ENCODE measurements at regions not wholly inside any gene's neighbourhood (a gene's known extent, or its start where the extent isn't known, plus 50 kb on each side); places are given as distances from the start of the nearest gene placed in this dataset.

DNA sequence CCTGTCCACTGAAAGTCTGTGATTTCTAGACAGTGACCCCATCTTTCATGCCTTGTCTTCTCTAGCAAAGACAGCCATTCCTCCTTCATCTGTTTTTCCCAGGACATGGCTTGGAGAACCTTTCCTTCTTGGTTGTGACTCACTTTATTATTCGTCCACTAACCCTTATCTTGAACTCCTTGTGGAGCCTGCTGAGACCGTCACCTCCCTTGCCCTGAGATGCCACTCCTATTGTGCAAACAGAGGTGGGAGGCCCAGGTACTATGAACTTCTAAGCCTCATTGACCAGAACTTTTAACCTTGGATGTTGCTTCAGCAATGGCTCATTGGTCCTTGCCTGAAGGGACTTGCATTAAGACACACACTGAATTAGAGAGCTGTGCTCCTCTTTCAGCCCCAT, 117.5 kb downstream of the FOXD2 start:
- H3K4me3 Mint-ChIP-seq, result no peak overlapping the region
- H3K36me3 Mint-ChIP-seq, result no peaks in the 10 kb centered on the region
- CTCF ChIA-PET, result interaction anchor here (0.7 kb wide), 1 partner anchor 118 kb away, joined by 3 read pairs; the partner anchor contains the start of gene FOXD2
- POLR2A ChIA-PET, result no interaction called here
- H3K27ac Mint-ChIP-seq, result no peak overlapping the region
- TF ChIP-seq, protein P1, sequence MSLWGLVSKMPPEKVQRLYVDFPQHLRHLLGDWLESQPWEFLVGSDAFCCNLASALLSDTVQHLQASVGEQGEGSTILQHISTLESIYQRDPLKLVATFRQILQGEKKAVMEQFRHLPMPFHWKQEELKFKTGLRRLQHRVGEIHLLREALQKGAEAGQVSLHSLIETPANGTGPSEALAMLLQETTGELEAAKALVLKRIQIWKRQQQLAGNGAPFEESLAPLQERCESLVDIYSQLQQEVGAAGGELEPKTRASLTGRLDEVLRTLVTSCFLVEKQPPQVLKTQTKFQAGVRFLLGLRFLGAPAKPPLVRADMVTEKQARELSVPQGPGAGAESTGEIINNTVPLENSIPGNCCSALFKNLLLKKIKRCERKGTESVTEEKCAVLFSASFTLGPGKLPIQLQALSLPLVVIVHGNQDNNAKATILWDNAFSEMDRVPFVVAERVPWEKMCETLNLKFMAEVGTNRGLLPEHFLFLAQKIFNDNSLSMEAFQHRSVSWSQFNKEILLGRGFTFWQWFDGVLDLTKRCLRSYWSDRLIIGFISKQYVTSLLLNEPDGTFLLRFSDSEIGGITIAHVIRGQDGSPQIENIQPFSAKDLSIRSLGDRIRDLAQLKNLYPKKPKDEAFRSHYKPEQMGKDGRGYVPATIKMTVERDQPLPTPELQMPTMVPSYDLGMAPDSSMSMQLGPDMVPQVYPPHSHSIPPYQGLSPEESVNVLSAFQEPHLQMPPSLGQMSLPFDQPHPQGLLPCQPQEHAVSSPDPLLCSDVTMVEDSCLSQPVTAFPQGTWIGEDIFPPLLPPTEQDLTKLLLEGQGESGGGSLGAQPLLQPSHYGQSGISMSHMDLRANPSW (CRISPR knock-in tag; conservative IDR thresholded peaks at IDR 0.05; ENCODE audit: low read depth), result no peak
- no peak for TF ChIP-seq CDX4 (CRISPR knock-in tag; IDR thresholded peaks at IDR 0.05; ENCODE audit: borderline replicate concordance)
- no peak for TF ChIP-seq CREM (CRISPR knock-in tag; IDR thresholded peaks at IDR 0.05)
- no peak for TF ChIP-seq ZBTB43 (CRISPR knock-in tag; IDR thresholded peaks at IDR 0.05)
- TF ChIP-seq ZNF263 (CRISPR knock-in tag; IDR thresholded peaks at IDR 0.05; ENCODE audit: low read depth), result no peak
- no peak for TF ChIP-seq ZNF317 (CRISPR knock-in tag; IDR thresholded peaks at IDR 0.05; ENCODE audit: borderline replicate concordance, low read depth)
- no peak for TF ChIP-seq PRRX2 (CRISPR knock-in tag; IDR thresholded peaks at IDR 0.05)
- no peak for TF ChIP-seq EMX1 (CRISPR knock-in tag; IDR thresholded peaks at IDR 0.05)
- TF ChIP-seq, protein P2, sequence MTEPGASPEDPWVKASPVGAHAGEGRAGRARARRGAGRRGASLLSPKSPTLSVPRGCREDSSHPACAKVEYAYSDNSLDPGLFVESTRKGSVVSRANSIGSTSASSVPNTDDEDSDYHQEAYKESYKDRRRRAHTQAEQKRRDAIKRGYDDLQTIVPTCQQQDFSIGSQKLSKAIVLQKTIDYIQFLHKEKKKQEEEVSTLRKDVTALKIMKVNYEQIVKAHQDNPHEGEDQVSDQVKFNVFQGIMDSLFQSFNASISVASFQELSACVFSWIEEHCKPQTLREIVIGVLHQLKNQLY (CRISPR knock-in tag; IDR thresholded peaks at IDR 0.05), result no peak
- TF ChIP-seq ZNF281 (CRISPR knock-in tag; IDR thresholded peaks at IDR 0.05), result no peak
- TF ChIP-seq, protein P3, sequence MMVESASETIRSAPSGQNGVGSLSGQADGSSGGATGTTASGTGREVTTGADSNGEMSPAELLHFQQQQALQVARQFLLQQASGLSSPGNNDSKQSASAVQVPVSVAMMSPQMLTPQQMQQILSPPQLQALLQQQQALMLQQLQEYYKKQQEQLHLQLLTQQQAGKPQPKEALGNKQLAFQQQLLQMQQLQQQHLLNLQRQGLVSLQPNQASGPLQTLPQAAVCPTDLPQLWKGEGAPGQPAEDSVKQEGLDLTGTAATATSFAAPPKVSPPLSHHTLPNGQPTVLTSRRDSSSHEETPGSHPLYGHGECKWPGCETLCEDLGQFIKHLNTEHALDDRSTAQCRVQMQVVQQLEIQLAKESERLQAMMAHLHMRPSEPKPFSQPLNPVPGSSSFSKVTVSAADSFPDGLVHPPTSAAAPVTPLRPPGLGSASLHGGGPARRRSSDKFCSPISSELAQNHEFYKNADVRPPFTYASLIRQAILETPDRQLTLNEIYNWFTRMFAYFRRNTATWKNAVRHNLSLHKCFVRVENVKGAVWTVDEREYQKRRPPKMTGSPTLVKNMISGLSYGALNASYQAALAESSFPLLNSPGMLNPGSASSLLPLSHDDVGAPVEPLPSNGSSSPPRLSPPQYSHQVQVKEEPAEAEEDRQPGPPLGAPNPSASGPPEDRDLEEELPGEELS (CRISPR knock-in tag; IDR thresholded peaks at IDR 0.05), result no peak
- TF ChIP-seq, protein P4, sequence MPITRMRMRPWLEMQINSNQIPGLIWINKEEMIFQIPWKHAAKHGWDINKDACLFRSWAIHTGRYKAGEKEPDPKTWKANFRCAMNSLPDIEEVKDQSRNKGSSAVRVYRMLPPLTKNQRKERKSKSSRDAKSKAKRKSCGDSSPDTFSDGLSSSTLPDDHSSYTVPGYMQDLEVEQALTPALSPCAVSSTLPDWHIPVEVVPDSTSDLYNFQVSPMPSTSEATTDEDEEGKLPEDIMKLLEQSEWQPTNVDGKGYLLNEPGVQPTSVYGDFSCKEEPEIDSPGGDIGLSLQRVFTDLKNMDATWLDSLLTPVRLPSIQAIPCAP (CRISPR knock-in tag; IDR thresholded peaks at IDR 0.05), result no peak
- TF ChIP-seq, protein P5, sequence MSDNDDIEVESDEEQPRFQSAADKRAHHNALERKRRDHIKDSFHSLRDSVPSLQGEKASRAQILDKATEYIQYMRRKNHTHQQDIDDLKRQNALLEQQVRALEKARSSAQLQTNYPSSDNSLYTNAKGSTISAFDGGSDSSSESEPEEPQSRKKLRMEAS (CRISPR knock-in tag; IDR thresholded peaks at IDR 0.05), result no peak
- no peak for TF ChIP-seq ZNF416 (CRISPR knock-in tag; IDR thresholded peaks at IDR 0.05)
- TF ChIP-seq ZNF232 (CRISPR knock-in tag; IDR thresholded peaks at IDR 0.05), result no peak
- TF ChIP-seq NFE2L1 (CRISPR knock-in tag; IDR thresholded peaks at IDR 0.05), result no peak
- TF ChIP-seq CREB1 (CRISPR knock-in tag; IDR thresholded peaks at IDR 0.05), result no peak
- no peak for TF ChIP-seq MYBL2 (CRISPR knock-in tag; IDR thresholded peaks at IDR 0.05)
- no peak for TF ChIP-seq NFYB (CRISPR knock-in tag; conservative IDR thresholded peaks at IDR 0.05; ENCODE audit: low read depth)
- TF ChIP-seq, protein P6, sequence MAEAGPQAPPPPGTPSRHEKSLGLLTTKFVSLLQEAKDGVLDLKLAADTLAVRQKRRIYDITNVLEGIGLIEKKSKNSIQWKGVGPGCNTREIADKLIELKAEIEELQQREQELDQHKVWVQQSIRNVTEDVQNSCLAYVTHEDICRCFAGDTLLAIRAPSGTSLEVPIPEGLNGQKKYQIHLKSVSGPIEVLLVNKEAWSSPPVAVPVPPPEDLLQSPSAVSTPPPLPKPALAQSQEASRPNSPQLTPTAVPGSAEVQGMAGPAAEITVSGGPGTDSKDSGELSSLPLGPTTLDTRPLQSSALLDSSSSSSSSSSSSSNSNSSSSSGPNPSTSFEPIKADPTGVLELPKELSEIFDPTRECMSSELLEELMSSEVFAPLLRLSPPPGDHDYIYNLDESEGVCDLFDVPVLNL (CRISPR knock-in tag; IDR thresholded peaks at IDR 0.05; ENCODE audit: borderline replicate concordance, low read depth), result no peak
- ATAC-seq (no peak), DNase-seq (ENCODE audit: low spot score) (no peak)
- peaks cover 16% of the 10 kb centered on the region for H3K4me1 Mint-ChIP-seq
- H3K27me3 Mint-ChIP-seq (ENCODE audit: low read depth), result peaks cover 20% of the 10 kb centered on the region
- no peaks in the 10 kb centered on the region for H3K9me3 Mint-ChIP-seq

All from WTC11 (cell line).